Thymus (tissue), 11 donors: ENCODE measurements at regions not wholly inside any gene's neighbourhood (a gene's known extent, or its start where the extent isn't known, plus 50 kb on each side); places are given as distances from the start of the nearest gene placed in this dataset.

Source experiments
- DNase-seq, 9 donors: peaks; one replicate each; pipeline ENCODE4 v3.0.0-alpha.2; 2013; ENCODE audit warnings: low spot score in 9 of 9, low read depth in 6 of 9, missing footprints in 1 of 9
- H3K27ac ChIP-seq, 2 donors: one replicate each; pipeline ENCODE4 v1.5.1; 2013; ENCODE audit warnings: control low read depth in 1 of 2, low read depth in 1 of 2, low read length in 1 of 2, mild to moderate bottlenecking in 1 of 2, moderate library complexity in 1 of 2
- H3K27me3 ChIP-seq, 2 donors: one replicate each; pipeline ENCODE4 v1.5.1; 2013; ENCODE audit warnings: low read length in 1 of 2; ENCODE audit not compliant: control insufficient read depth in 2 of 2, insufficient read depth in 1 of 2
- H3K36me3 ChIP-seq, 2 donors: one replicate each; pipeline ENCODE4 v1.5.1; 2013; ENCODE audit warnings: low read length in 1 of 2, mild to moderate bottlenecking in 1 of 2, moderate library complexity in 1 of 2; ENCODE audit not compliant: control insufficient read depth in 2 of 2, insufficient read depth in 2 of 2
- H3K4me1 ChIP-seq, 2 donors: one replicate each; pipeline ENCODE4 v1.5.1; 2013; ENCODE audit warnings: low read length in 2 of 2; ENCODE audit not compliant: control insufficient read depth in 2 of 2, insufficient read depth in 2 of 2
- H3K4me3 ChIP-seq, 2 donors: one replicate each; pipeline ENCODE4 v1.5.1; 2013; ENCODE audit warnings: low read length in 2 of 2, control low read depth in 1 of 2, mild to moderate bottlenecking in 1 of 2
- H3K9me3 ChIP-seq, 2 donors: one replicate each; pipeline ENCODE4 v1.5.1; 2013; ENCODE audit warnings: low read length in 1 of 2, mild to moderate bottlenecking in 1 of 2; ENCODE audit not compliant: control insufficient read depth in 2 of 2, insufficient read depth in 1 of 2
- WGBS: extraction: QIAGEN DNeasy Blood & Tissue Kit; methylation state at CpG from one replicate; pipeline ENCODE4 v1.1.7; 2013; 5-methylcytosine and 5-hydroxymethylcytosine counted together
- donor health status: healthy.

DNA sequence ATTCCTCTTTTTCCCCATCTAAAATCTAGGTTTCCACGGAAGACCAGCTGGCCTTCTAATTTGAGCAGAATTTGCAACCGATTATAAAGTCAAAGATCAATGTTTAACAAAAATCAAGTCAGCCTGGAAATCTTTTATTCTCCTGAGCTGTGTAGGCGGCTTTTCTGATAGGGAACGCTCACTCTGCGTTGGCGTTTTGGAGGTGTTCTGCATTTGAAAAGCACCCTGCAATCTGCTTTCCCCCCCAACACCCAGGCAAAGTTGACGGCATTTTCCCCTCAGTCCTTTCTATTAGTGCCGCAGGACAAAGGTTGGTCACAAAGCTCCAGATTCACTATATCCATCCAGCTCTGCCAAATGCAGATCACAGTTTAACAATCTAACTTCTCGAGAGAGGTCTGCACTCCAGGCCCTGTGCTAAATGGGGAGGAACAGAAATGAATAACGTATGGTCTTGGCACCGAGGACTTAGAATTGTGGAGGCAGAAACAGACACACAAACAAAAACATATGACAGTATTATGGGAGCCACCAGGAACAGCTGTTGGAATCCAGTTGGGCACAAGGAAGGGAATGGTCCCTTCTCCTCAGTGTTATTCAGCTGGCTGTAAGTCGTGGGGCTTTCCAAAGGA lies 50.4 kb upstream of the LARS2 start:
- no peaks in the 10 kb centered on the region for H3K36me3 ChIP-seq
- H3K4me1 ChIP-seq: peaks cover 0 to 7% of the 10 kb centered on the region in 2 donors
- H3K4me3 ChIP-seq: no peak overlapping the region
- H3K27ac ChIP-seq: no peak overlapping the region
- no peaks in the 10 kb centered on the region for H3K27me3 ChIP-seq
- H3K9me3 ChIP-seq: no peaks in the 10 kb centered on the region
- no peak for DNase-seq
- WGBS: 79% methylated on average over 12 of the region's 12 CpGs
